ENCODE measurements at regions not wholly inside any gene's neighbourhood (a gene's known extent, or its start where the extent isn't known, plus 50 kb on each side); places are given as distances from the start of the nearest gene placed in this dataset.

GRCh38 chr16:9160551-9160911 is 69.1 kb downstream of the HAPSTR1 start:
- TF ChIP-seq POLR2A (IDR thresholded peaks at IDR 0.05): no peak
- no peak for TF ChIP-seq CTCF (IDR thresholded peaks at IDR 0.05)

Data from breast epithelium (tissue), 3 donors.